ENCODE measurements at regions not wholly inside any gene's neighbourhood (a gene's known extent, or its start where the extent isn't known, plus 50 kb on each side); places are given as distances from the start of the nearest gene placed in this dataset.

DNA sequence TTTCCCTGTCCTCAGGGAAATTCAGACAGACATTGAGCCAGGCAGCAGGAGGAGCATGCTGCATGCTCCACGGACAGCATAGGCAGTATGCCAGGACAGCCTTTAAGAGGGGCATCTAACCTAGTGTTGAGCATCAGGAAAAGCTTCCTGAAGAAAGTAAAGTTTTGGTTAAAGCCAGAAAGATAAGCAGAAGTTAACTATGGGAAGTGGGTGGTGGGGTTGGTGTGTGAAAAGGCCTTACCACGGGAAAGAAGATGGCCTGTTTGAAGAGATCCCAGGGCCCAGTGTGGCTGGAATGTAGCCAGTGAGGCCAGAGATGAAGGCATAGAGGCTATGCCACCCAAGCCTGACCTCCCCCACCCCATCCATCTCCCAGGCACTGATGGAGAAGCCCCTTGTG lies 102.4 kb upstream of the PLXNA4 start:
- intact Hi-C loops (cut with DNase I; ENCODE audit: low total_unique reads) = no loop called here
- TF ChIP-seq, protein P1, sequence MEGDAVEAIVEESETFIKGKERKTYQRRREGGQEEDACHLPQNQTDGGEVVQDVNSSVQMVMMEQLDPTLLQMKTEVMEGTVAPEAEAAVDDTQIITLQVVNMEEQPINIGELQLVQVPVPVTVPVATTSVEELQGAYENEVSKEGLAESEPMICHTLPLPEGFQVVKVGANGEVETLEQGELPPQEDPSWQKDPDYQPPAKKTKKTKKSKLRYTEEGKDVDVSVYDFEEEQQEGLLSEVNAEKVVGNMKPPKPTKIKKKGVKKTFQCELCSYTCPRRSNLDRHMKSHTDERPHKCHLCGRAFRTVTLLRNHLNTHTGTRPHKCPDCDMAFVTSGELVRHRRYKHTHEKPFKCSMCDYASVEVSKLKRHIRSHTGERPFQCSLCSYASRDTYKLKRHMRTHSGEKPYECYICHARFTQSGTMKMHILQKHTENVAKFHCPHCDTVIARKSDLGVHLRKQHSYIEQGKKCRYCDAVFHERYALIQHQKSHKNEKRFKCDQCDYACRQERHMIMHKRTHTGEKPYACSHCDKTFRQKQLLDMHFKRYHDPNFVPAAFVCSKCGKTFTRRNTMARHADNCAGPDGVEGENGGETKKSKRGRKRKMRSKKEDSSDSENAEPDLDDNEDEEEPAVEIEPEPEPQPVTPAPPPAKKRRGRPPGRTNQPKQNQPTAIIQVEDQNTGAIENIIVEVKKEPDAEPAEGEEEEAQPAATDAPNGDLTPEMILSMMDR (IDR thresholded peaks at IDR 0.05) = no peak
- no peak for TF ChIP-seq POLR2A (IDR thresholded peaks at IDR 0.05)
- no peaks in the 10 kb centered on the region for H3K36me3 ChIP-seq
- H3K27ac ChIP-seq = no peak overlapping the region
- H3K9me3 ChIP-seq = no peaks in the 10 kb centered on the region
- H3K4me3 ChIP-seq = no peak overlapping the region
- no peaks in the 10 kb centered on the region for H3K27me3 ChIP-seq
- DNase-seq = no peak
- no peaks in the 10 kb centered on the region for H3K4me1 ChIP-seq

DNA sequence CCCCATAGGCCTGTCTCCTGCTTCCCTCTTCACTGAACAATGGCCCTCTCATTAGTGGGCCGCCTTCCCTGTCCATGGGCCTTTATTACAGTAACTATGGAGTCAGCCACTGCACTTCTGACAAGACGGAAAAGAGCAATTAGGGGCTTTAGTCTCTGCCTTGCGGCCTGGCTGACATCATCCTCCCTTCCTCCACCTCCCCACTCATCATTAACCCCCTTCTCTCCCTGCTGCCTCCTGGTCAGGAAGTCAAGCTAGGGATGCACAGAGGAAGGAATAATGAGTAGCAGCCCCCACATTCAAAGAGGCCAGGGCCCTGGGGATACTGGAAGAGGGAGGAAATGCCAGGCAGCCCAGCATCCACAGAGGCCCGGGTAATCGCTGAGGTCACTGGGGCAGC lies 101.6 kb upstream of the PLXNA4 start:
- no peak overlapping the region for H3K27ac ChIP-seq
- no peaks in the 10 kb centered on the region for H3K27me3 ChIP-seq
- H3K4me3 ChIP-seq = no peak overlapping the region
- intact Hi-C loops (cut with DNase I; ENCODE audit: low total_unique reads) = no loop called here
- no peak for DNase-seq
- H3K9me3 ChIP-seq = no peaks in the 10 kb centered on the region
- no peaks in the 10 kb centered on the region for H3K36me3 ChIP-seq
- H3K4me1 ChIP-seq = no peaks in the 10 kb centered on the region
- TF ChIP-seq, protein P1 (IDR thresholded peaks at IDR 0.05) = no peak
- no peak for TF ChIP-seq POLR2A (IDR thresholded peaks at IDR 0.05)

- no peak for TF ChIP-seq POLR2A (IDR thresholded peaks at IDR 0.05)
- TF ChIP-seq, protein P1 (IDR thresholded peaks at IDR 0.05) = no peak
- H3K9me3 ChIP-seq = no peaks in the 10 kb centered on the region
- H3K4me3 ChIP-seq = no peak overlapping the region
- DNase-seq = no peak
- no peaks in the 10 kb centered on the region for H3K27me3 ChIP-seq
- H3K27ac ChIP-seq = no peak overlapping the region
- H3K4me1 ChIP-seq = no peaks in the 10 kb centered on the region
- intact Hi-C loops (cut with DNase I; ENCODE audit: low total_unique reads) = no loop called here
- no peaks in the 10 kb centered on the region for H3K36me3 ChIP-seq
These were observed 96.1 kb upstream of the PLXNA4 start for GRCh38 chr7:132672200-132672990.

- H3K4me3 ChIP-seq = no peak overlapping the region
- H3K36me3 ChIP-seq = no peaks in the 10 kb centered on the region
- H3K9me3 ChIP-seq = no peaks in the 10 kb centered on the region
- H3K27me3 ChIP-seq = no peaks in the 10 kb centered on the region
- H3K4me1 ChIP-seq = no peaks in the 10 kb centered on the region
- TF ChIP-seq, protein P1 (IDR thresholded peaks at IDR 0.05) = no peak
- TF ChIP-seq POLR2A (IDR thresholded peaks at IDR 0.05) = no peak
- intact Hi-C loops (cut with DNase I; ENCODE audit: low total_unique reads) = no loop called here
- no peak for DNase-seq
- no peak overlapping the region for H3K27ac ChIP-seq
These were observed 90.5 kb upstream of the PLXNA4 start for GRCh38 chr7:132666774-132667172.

DNA sequence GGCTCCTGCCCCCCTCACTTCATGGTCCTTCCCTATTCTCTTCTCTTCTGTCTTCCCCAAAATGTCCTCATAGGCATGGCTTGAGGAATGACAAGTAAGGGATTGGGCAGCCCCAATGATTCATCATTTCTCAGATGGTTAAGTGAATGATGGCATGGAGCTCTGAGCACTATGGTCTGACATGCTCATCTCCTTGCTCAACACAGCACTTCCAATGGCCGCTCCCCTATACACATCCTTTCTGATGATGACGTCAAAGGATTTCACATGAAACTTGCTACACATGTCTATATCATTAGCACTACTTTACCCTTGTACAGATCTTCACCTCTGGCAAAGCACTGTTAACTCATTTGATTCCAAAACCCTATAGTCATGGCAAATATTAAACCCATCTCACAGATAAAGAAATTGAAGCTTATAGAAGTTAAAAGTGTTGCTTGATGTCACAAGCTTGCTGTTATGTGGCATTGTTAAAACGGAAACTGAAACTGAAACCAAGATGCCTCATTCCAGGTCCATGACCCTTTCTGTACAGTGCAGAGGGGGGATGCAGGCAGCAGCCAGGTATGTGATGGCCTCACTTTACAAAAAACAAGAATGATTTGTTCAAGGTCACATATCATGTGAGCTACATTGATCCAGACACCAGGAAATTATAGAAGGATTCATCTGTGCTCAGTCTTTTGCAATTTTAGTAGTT lies 90.0 kb upstream of the PLXNA4 start:
- H3K36me3 ChIP-seq = no peaks in the 10 kb centered on the region
- no peak overlapping the region for H3K4me3 ChIP-seq
- H3K4me1 ChIP-seq = no peaks in the 10 kb centered on the region
- no peak for TF ChIP-seq POLR2A (IDR thresholded peaks at IDR 0.05)
- TF ChIP-seq, protein P1 (IDR thresholded peaks at IDR 0.05) = no peak
- no peaks in the 10 kb centered on the region for H3K9me3 ChIP-seq
- H3K27ac ChIP-seq = no peak overlapping the region
- DNase-seq = no peak
- intact Hi-C loops (cut with DNase I; ENCODE audit: low total_unique reads) = no loop called here
- no peaks in the 10 kb centered on the region for H3K27me3 ChIP-seq

All from uterus (tissue), 3 donors.